ENCODE measurements at regions not wholly inside any gene's neighbourhood (a gene's known extent, or its start where the extent isn't known, plus 50 kb on each side); places are given as distances from the start of the nearest gene placed in this dataset.

DNA sequence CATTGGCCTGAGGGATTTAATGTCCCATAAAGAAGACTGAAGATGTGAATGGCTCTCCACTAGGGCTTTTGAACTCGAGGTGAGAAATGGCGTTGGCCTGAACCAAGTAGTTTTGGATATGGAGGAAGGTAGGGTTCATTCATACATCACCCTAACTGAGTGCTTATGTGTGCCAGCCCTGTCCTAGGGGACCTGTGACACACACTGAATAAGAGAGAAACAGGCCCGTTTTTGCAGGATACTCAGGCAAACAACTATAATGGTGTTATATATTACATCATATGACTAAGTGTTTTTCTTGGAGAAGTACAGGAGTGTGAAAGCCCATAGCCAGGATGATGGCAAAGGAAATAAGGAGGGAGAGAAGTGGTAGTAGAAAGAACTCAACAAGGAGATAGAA, 368.1 kb downstream of the TMEM135 start:
- Mint-ChIP-seq H3K27ac (no peak overlapping the region), H3K27me3 (peaks cover 10 to 16% of the 10 kb centered on the region in 2 donors), H3K9me3 (no peaks in the 10 kb centered on the region), H3K36me3 (no peaks in the 10 kb centered on the region), H3K4me1 (no peaks in the 10 kb centered on the region), H3K4me3 (no peak overlapping the region)
- ChIA-PET POLR2A (no interaction called here), CTCF (no interaction called here)
- no peak overlapping the region for H3K27ac ChIP-seq (ENCODE audit: low read depth, low read length)
- no peak overlapping the region for H3K4me3 ChIP-seq (ENCODE audit: low read length)
- DNase-seq = no peak
- peaks cover 2% of the 10 kb centered on the region for H3K27me3 ChIP-seq (ENCODE audit: insufficient read depth, low read length, poor library complexity, severe bottlenecking)
- no peaks in the 10 kb centered on the region for H3K4me1 ChIP-seq (ENCODE audit: insufficient read depth, low read length)
- no peaks in the 10 kb centered on the region for H3K36me3 ChIP-seq (ENCODE audit: insufficient read depth, low read length)
- no peaks in the 10 kb centered on the region for H3K9me3 ChIP-seq (ENCODE audit: low read length)

DNA sequence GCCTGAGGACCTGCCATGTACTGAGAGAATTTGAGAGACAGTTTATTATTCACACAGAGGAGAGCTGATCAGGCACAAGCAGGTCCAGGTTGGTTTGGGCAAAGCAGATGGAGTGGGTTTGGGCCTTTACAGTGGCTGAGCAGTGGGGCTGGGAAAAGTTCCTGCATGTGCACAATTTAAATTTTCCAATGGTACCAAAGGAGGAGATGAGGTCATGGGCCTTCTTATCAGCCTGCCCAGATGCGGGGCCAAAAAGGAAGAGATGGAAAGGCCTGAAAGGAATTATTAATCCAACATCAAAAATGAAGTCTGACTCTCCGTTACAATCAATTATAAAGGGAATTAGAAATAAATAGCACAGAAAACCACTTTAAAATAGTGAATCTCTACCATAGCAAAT, 367.6 kb downstream of the TMEM135 start:
- Mint-ChIP-seq H3K4me3 (no peak overlapping the region), H3K36me3 (no peaks in the 10 kb centered on the region), H3K9me3 (no peaks in the 10 kb centered on the region), H3K27ac (no peak overlapping the region), H3K4me1 (no peaks in the 10 kb centered on the region), H3K27me3 (peaks cover 10 to 19% of the 10 kb centered on the region in 2 donors)
- ChIA-PET POLR2A (no interaction called here), CTCF (no interaction called here)
- Histone ChIP-seq H3K9me3 (ENCODE audit: low read length) (no peaks in the 10 kb centered on the region), H3K4me3 (ENCODE audit: low read length) (no peak overlapping the region), H3K4me1 (ENCODE audit: insufficient read depth, low read length) (no peaks in the 10 kb centered on the region), H3K27ac (ENCODE audit: low read depth, low read length) (no peak overlapping the region), H3K27me3 (ENCODE audit: insufficient read depth, low read length, poor library complexity, severe bottlenecking) (no peaks in the 10 kb centered on the region), H3K36me3 (ENCODE audit: insufficient read depth, low read length) (no peaks in the 10 kb centered on the region)
- no peak for DNase-seq

- Mint-ChIP-seq H3K4me1 (no peaks in the 10 kb centered on the region), H3K36me3 (no peaks in the 10 kb centered on the region), H3K4me3 (no peak overlapping the region), H3K27me3 (peaks cover 8 to 14% of the 10 kb centered on the region in 2 donors), H3K9me3 (no peaks in the 10 kb centered on the region), H3K27ac (no peak overlapping the region)
- Histone ChIP-seq H3K9me3 (ENCODE audit: low read length) (no peaks in the 10 kb centered on the region), H3K36me3 (ENCODE audit: insufficient read depth, low read length) (no peaks in the 10 kb centered on the region), H3K4me3 (ENCODE audit: low read length) (no peak overlapping the region), H3K4me1 (ENCODE audit: insufficient read depth, low read length) (no peaks in the 10 kb centered on the region), H3K27ac (ENCODE audit: low read depth, low read length) (no peak overlapping the region), H3K27me3 (ENCODE audit: insufficient read depth, low read length, poor library complexity, severe bottlenecking) (no peaks in the 10 kb centered on the region)
- ChIA-PET CTCF (interaction anchor here (2.2 kb wide), 1 partner anchor 19 kb away, joined by 8 read pairs; no protein-coding TSS in a partner anchor), POLR2A (no interaction called here)
- DNase-seq = no peak
These were observed 363.9 kb downstream of the TMEM135 start for GRCh38 chr11:87401653-87402052.

DNA sequence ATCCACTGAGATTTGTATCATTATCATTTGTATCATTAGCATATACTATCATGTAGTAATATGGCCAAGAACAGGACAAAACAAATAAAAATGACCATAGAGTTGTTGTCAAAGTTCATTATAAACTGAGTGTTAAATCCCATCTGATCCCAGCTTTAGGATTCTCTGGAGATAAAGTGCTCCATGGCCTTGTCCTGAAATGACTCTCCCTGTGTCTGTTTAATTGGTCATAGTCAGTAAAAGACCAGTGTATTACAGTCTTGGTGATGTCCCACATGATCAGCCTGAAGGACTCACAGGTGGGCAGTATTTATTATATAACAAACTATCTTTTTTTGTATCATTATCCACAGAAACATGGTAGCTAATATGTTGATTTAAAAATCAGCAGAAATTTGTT, 361.6 kb downstream of the TMEM135 start:
- Mint-ChIP-seq H3K27ac (no peak overlapping the region), H3K4me1 (no peaks in the 10 kb centered on the region), H3K9me3 (peaks cover 0 to 2% (median 0%) of the 10 kb centered on the region in 5 donors), H3K4me3 (no peak overlapping the region), H3K36me3 (no peaks in the 10 kb centered on the region), H3K27me3 (peaks cover 8 to 14% of the 10 kb centered on the region in 2 donors)
- Histone ChIP-seq H3K4me1 (ENCODE audit: insufficient read depth, low read length) (no peaks in the 10 kb centered on the region), H3K9me3 (ENCODE audit: low read length) (no peaks in the 10 kb centered on the region), H3K27me3 (ENCODE audit: insufficient read depth, low read length, poor library complexity, severe bottlenecking) (no peaks in the 10 kb centered on the region), H3K36me3 (ENCODE audit: insufficient read depth, low read length) (no peaks in the 10 kb centered on the region), H3K4me3 (ENCODE audit: low read length) (no peak overlapping the region), H3K27ac (ENCODE audit: low read depth, low read length) (no peak overlapping the region)
- POLR2A ChIA-PET = no interaction called here
- CTCF ChIA-PET = interaction anchor here (2.2 kb wide), 1 partner anchor 22 kb away, joined by 8 read pairs; no protein-coding TSS in a partner anchor
- no peak for DNase-seq

GRCh38 chr11:87398931-87399330, 361.2 kb downstream of the TMEM135 start:
- H3K9me3 ChIP-seq (ENCODE audit: low read length) = no peaks in the 10 kb centered on the region
- no peaks in the 10 kb centered on the region for H3K36me3 ChIP-seq (ENCODE audit: insufficient read depth, low read length)
- ChIA-PET POLR2A (no interaction called here), CTCF (no interaction called here)
- no peaks in the 10 kb centered on the region for H3K4me1 Mint-ChIP-seq
- H3K27ac ChIP-seq (ENCODE audit: low read depth, low read length) = no peak overlapping the region
- no peak overlapping the region for H3K4me3 ChIP-seq (ENCODE audit: low read length)
- peaks cover 0 to 2% (median 0%) of the 10 kb centered on the region in 5 donors for H3K9me3 Mint-ChIP-seq
- no peak for DNase-seq
- H3K27me3 ChIP-seq (ENCODE audit: insufficient read depth, low read length, poor library complexity, severe bottlenecking) = no peaks in the 10 kb centered on the region
- no peaks in the 10 kb centered on the region for H3K36me3 Mint-ChIP-seq
- peak overlapping the region in 1 of 7 donors; percentile 32 for H3K4me3 Mint-ChIP-seq
- peaks cover 8 to 14% of the 10 kb centered on the region in 2 donors for H3K27me3 Mint-ChIP-seq
- no peaks in the 10 kb centered on the region for H3K4me1 ChIP-seq (ENCODE audit: insufficient read depth, low read length)
- H3K27ac Mint-ChIP-seq = no peak overlapping the region

GRCh38 chr11:87397011-87397865, 359.5 kb downstream of the TMEM135 start:
- Mint-ChIP-seq H3K27me3 (peaks cover 3 to 11% of the 10 kb centered on the region in 2 donors), H3K36me3 (no peaks in the 10 kb centered on the region), H3K4me1 (no peaks in the 10 kb centered on the region), H3K4me3 (no peak overlapping the region), H3K27ac (no peak overlapping the region), H3K9me3 (peaks cover 0 to 2% (median 0%) of the 10 kb centered on the region in 5 donors)
- ChIA-PET POLR2A (no interaction called here), CTCF (no interaction called here)
- Histone ChIP-seq H3K36me3 (ENCODE audit: insufficient read depth, low read length) (no peaks in the 10 kb centered on the region), H3K27me3 (ENCODE audit: insufficient read depth, low read length, poor library complexity, severe bottlenecking) (no peaks in the 10 kb centered on the region), H3K4me1 (ENCODE audit: insufficient read depth, low read length) (no peaks in the 10 kb centered on the region), H3K4me3 (ENCODE audit: low read length) (no peak overlapping the region), H3K9me3 (ENCODE audit: low read length) (no peaks in the 10 kb centered on the region), H3K27ac (ENCODE audit: low read depth, low read length) (no peak overlapping the region)
- no peak for DNase-seq

DNA sequence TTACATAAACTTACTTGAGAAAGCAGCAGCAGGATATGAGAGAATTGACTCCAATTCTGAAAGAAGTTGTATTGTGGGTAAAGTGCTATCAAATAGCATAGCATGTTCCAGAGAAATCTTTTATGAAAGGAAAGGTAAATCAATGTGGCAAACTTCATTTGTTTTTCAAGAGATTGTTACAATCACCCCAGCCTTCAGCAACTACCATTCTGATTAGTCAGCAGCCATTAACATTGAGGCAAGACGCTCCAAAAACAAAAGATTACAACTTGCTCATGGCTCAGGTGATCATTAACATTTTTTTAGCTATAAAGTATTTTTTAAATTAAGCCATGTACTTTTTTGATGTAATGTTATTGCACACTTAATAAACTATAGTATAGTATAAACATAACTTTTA, 357.2 kb downstream of the TMEM135 start:
- CTCF ChIA-PET = no interaction called here
- peaks cover 0 to 2% (median 2%) of the 10 kb centered on the region in 5 donors for H3K9me3 Mint-ChIP-seq
- no peak overlapping the region for H3K27ac ChIP-seq (ENCODE audit: low read depth, low read length)
- no peaks in the 10 kb centered on the region for H3K4me1 ChIP-seq (ENCODE audit: insufficient read depth, low read length)
- DNase-seq = no peak
- no peak overlapping the region for H3K4me3 Mint-ChIP-seq
- no peaks in the 10 kb centered on the region for H3K4me1 Mint-ChIP-seq
- no peaks in the 10 kb centered on the region for H3K27me3 ChIP-seq (ENCODE audit: insufficient read depth, low read length, poor library complexity, severe bottlenecking)
- no peaks in the 10 kb centered on the region for H3K36me3 Mint-ChIP-seq
- H3K27ac Mint-ChIP-seq = no peak overlapping the region
- no peak overlapping the region for H3K4me3 ChIP-seq (ENCODE audit: low read length)
- peaks cover 0 to 3% of the 10 kb centered on the region in 2 donors for H3K27me3 Mint-ChIP-seq
- POLR2A ChIA-PET = no interaction called here
- H3K9me3 ChIP-seq (ENCODE audit: low read length) = no peaks in the 10 kb centered on the region
- no peaks in the 10 kb centered on the region for H3K36me3 ChIP-seq (ENCODE audit: insufficient read depth, low read length)

DNA sequence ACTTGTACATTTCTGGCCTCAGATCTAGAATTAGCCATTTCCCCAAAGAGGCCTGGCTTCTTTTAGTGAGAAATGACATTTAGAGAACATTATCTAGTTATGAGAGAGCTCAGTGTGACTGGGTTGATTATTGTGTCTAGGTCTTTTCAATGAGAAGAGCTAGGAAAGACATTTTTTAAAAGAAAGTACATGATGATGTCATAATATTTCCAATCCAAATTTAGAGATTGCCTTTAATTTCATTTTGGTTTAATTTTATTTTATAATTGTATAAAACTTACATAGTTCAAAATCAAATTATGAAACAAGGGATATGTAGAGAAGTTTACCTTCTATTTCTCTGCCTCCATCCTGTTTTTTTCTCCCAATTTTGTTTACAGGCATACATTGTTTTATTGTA, 354.9 kb downstream of the TMEM135 start:
- no peaks in the 10 kb centered on the region for H3K36me3 ChIP-seq (ENCODE audit: insufficient read depth, low read length)
- no peaks in the 10 kb centered on the region for H3K27me3 ChIP-seq (ENCODE audit: insufficient read depth, low read length, poor library complexity, severe bottlenecking)
- Mint-ChIP-seq H3K4me1 (no peaks in the 10 kb centered on the region), H3K27ac (no peak overlapping the region), H3K36me3 (peaks cover 0 to 3% (median 0%) of the 10 kb centered on the region in 3 donors), H3K27me3 (peaks cover under 1 to 6% of the 10 kb centered on the region in 2 donors), H3K9me3 (peaks cover 2 to 8% (median 3%) of the 10 kb centered on the region in 5 donors), H3K4me3 (no peak overlapping the region)
- H3K4me3 ChIP-seq (ENCODE audit: low read length) = no peak overlapping the region
- POLR2A ChIA-PET = no interaction called here
- no peaks in the 10 kb centered on the region for H3K4me1 ChIP-seq (ENCODE audit: insufficient read depth, low read length)
- H3K9me3 ChIP-seq (ENCODE audit: low read length) = no peaks in the 10 kb centered on the region
- H3K27ac ChIP-seq (ENCODE audit: low read depth, low read length) = no peak overlapping the region
- CTCF ChIA-PET = no interaction called here
- DNase-seq = no peak

Measured in CD8-positive, alpha-beta memory T cell (primary cell).